Stomach (tissue), 4 donors: ENCODE measurements at regions not wholly inside any gene's neighbourhood (a gene's known extent, or its start where the extent isn't known, plus 50 kb on each side); places are given as distances from the start of the nearest gene placed in this dataset.
"Not testable (repeated sequence)": the region's sequence is repeated elsewhere in the genome, so short reads cannot be mapped to it uniquely, and the experiment has no call there.

Source experiments
- CTCF ChIP-seq, 7 experiments: fragments of 450-650 bp in 4 of 7; fragments of 200-600 bp in 3 of 7; sonication (generic) in 3 of 7; IDR thresholded peaks; one replicate each; pipeline ENCODE4 v1.5.1; 2016 to 2019; ENCODE audit warnings: antibody characterized with exemption in 7 of 7, control low read depth in 2 of 7, mild to moderate bottlenecking in 1 of 7
- POLR2AphosphoS5 ChIP-seq, 3 donors: sonication (generic); formaldehyde crosslinking; IDR thresholded peaks; one replicate each; pipeline ENCODE4 v1.6.1; 2016; ENCODE audit warnings: antibody characterized with exemption in 3 of 3

GRCh38 chr2:242069938-242070395 is 200.4 kb downstream of the RTP5 start:
- TF ChIP-seq CTCF, POLR2AphosphoS5 (IDR thresholded peaks at IDR 0.05): not testable (repeated sequence)
